OCI-LY1 (cell line): ENCODE measurements at regions not wholly inside any gene's neighbourhood (a gene's known extent, or its start where the extent isn't known, plus 50 kb on each side); places are given as distances from the start of the nearest gene placed in this dataset.

Experiments
- H2AFZ ChIP-seq: fragments of 200-600 bp; sonication (generic), shearing (Covaris generic); 2 replicates; pipeline ENCODE4 v1.6.0; 2014; ENCODE audit warnings: antibody characterized with exemption, mild to moderate bottlenecking, low read length
- H3F3A ChIP-seq: fragments of 200-600 bp; sonication (generic), shearing (Covaris generic); 2 replicates; pipeline ENCODE4 v1.6.0; 2014; ENCODE audit warnings: mild to moderate bottlenecking, antibody characterized with exemption, low read length, moderate library complexity; ENCODE audit not compliant: insufficient read depth
- H3K27ac ChIP-seq: fragments of 200-600 bp; sonication (generic); 2 replicates; pipeline ENCODE4 v1.5.1; 2014; ENCODE audit warnings: low read length, mixed run types, mild to moderate bottlenecking, low read depth; ENCODE audit not compliant: poor library complexity, severe bottlenecking
- H3K27me3 ChIP-seq: fragments of 200-600 bp; sonication (generic); 2 replicates; pipeline ENCODE4 v1.6.0; 2014; ENCODE audit warnings: antibody characterized with exemption, mild to moderate bottlenecking, low read length, moderate library complexity; ENCODE audit not compliant: insufficient read depth
- H3K36me3 ChIP-seq: fragments of 200-600 bp; sonication (generic); 2 replicates; pipeline ENCODE4 v1.6.1; 2014; ENCODE audit warnings: mild to moderate bottlenecking, antibody characterized with exemption, low read length, moderate library complexity, mixed read lengths; ENCODE audit not compliant: insufficient read depth
- H3K4me1 ChIP-seq: fragments of 200-600 bp; sonication (generic); 2 replicates; pipeline ENCODE4 v1.5.1; 2014; ENCODE audit warnings: mild to moderate bottlenecking, low read length, moderate library complexity; ENCODE audit not compliant: insufficient read depth, severe bottlenecking
- H3K4me2 ChIP-seq: fragments of 200-600 bp; sonication (generic), shearing (Covaris generic); 2 replicates; pipeline ENCODE4 v1.6.1; 2014; ENCODE audit warnings: low read length
- H3K4me3 ChIP-seq: fragments of 200-600 bp; sonication (generic); 2 replicates; pipeline ENCODE4 v1.5.1; 2014; ENCODE audit warnings: low read length, low read depth, mild to moderate bottlenecking, mixed read lengths; ENCODE audit not compliant: poor library complexity, severe bottlenecking
- H3K79me2 ChIP-seq: fragments of 200-600 bp; shearing (Covaris generic); 2 replicates; pipeline ENCODE4 v1.6.1; 2016; ENCODE audit warnings: mixed run types, low read length, mixed read lengths; ENCODE audit not compliant: insufficient read depth
- H3K9ac ChIP-seq: fragments of 200-600 bp; sonication (generic), shearing (Covaris generic); 2 replicates; pipeline ENCODE4 v1.6.1; 2014; ENCODE audit warnings: mild to moderate bottlenecking, low read length, mixed read lengths
- H3K9me2 ChIP-seq: fragments of 200-600 bp; sonication (generic), shearing (Covaris generic); 2 replicates; pipeline ENCODE4 v1.6.1; 2014; ENCODE audit warnings: low read depth, mild to moderate bottlenecking, low read length, mixed read lengths
- H3K9me3 ChIP-seq: fragments of 200-600 bp; shearing (Covaris generic); 2 replicates; pipeline ENCODE4 v1.6.1; 2014; ENCODE audit warnings: low read length, mixed read lengths
- H4K20me1 ChIP-seq: fragments of 200-600 bp; sonication (generic), shearing (Covaris generic); 2 replicates; pipeline ENCODE4 v1.6.0; 2016; ENCODE audit warnings: mild to moderate bottlenecking, low read length; ENCODE audit not compliant: insufficient read depth
- EZH2 ChIP-seq: fragments of 200-600 bp; sonication (generic), shearing (Covaris generic); IDR thresholded peaks from 2 replicates; pipeline ENCODE4 v1.8.0; 2017; ENCODE audit warnings: borderline replicate concordance, mixed run types, mild to moderate bottlenecking, antibody characterized with exemption, low read length, moderate library complexity, mixed read lengths
- TF ChIP-seq, protein P1 (sequence below): fragments of 200-600 bp; sonication (generic), shearing (Covaris generic); IDR thresholded peaks from 2 replicates; pipeline ENCODE4 v1.5.1; 2017; ENCODE audit warnings: mild to moderate bottlenecking, antibody characterized with exemption, low read length, moderate library complexity, mixed read lengths

DNA sequence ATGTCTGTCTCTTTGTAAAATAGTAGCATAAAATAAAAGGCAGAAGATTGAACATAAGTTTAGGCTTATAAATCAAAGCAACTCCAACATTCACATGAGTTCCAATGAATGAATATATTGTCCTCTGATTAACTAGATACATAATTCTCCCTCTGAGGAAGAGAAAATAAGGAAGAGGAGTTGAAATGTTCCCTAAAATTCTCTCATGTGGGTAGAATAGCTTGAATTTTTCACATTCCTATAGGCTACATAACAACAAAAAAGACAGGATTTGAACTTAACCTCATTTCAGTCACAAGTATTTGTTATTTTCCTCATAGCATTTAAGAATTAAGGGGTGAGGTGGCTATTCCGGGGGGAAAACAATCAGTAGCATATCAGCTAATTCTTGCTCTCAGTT, 462.4 kb upstream of the NDST4 start:
- Histone ChIP-seq H3F3A (no peaks in the 10 kb centered on the region), H3K4me1 (no peaks in the 10 kb centered on the region), H3K27me3 (no peaks in the 10 kb centered on the region), H3K79me2 (no peaks in the 10 kb centered on the region), H3K4me3 (no peak overlapping the region), H3K9ac (no peak overlapping the region), H3K4me2 (no peak overlapping the region), H3K9me2 (no peaks in the 10 kb centered on the region), H3K27ac (no peak overlapping the region), H3K36me3 (no peaks in the 10 kb centered on the region), H4K20me1 (no peaks in the 10 kb centered on the region), H3K9me3 (no peaks in the 10 kb centered on the region), H2AFZ (no peak overlapping the region)
- TF ChIP-seq, protein P1, sequence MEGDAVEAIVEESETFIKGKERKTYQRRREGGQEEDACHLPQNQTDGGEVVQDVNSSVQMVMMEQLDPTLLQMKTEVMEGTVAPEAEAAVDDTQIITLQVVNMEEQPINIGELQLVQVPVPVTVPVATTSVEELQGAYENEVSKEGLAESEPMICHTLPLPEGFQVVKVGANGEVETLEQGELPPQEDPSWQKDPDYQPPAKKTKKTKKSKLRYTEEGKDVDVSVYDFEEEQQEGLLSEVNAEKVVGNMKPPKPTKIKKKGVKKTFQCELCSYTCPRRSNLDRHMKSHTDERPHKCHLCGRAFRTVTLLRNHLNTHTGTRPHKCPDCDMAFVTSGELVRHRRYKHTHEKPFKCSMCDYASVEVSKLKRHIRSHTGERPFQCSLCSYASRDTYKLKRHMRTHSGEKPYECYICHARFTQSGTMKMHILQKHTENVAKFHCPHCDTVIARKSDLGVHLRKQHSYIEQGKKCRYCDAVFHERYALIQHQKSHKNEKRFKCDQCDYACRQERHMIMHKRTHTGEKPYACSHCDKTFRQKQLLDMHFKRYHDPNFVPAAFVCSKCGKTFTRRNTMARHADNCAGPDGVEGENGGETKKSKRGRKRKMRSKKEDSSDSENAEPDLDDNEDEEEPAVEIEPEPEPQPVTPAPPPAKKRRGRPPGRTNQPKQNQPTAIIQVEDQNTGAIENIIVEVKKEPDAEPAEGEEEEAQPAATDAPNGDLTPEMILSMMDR, result no peak
- no peak for TF ChIP-seq EZH2

DNA sequence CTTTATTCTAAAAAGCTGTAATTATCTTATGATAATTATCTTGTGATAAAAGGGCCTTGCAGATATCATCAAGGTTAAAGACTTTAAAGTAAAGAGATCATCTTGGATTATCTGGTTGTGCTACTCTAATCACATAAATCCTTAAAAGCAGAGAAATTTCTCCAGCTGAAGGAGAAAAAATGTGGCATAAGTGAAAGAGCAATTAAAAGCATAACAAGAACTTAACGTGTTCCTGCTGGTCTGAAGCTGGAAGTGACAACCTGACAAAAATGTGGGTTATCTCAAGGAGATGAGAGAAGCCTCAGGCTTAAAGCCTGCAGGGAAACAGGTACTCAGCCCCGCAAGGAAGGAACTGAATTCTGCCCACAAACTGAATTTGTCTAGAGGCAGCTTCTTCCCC, 449.1 kb upstream of the NDST4 start:
- Histone ChIP-seq H3K9me3 (no peaks in the 10 kb centered on the region), H3K36me3 (no peaks in the 10 kb centered on the region), H3K79me2 (no peaks in the 10 kb centered on the region), H3K9ac (no peak overlapping the region), H3K9me2 (no peaks in the 10 kb centered on the region), H3K4me1 (no peaks in the 10 kb centered on the region), H2AFZ (no peak overlapping the region), H4K20me1 (no peaks in the 10 kb centered on the region), H3K4me2 (no peak overlapping the region), H3K27me3 (no peaks in the 10 kb centered on the region), H3K4me3 (no peak overlapping the region), H3F3A (no peaks in the 10 kb centered on the region), H3K27ac (no peak overlapping the region)
- TF ChIP-seq, protein P1, result no peak
- no peak for TF ChIP-seq EZH2

DNA sequence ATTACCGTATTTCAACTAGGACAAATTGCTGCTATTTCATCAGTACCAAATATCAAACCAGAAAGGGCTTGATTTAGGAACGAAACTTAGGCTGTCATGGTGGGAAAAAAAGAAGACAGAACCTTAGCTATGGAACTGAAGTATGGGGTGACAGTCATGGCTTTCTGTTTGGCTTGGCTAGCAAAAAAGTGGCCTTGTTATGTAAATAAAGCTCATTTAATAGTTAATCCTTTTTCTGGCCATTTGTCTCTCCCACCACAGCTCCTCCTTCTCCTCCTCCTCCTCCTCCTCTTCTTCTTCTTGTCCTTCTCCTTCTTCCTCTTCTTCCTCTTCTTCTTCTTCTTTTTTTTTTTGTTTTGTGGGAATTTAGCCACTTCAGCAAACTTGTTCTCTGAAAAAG, 434.7 kb upstream of the NDST4 start:
- no peaks in the 10 kb centered on the region for H3K79me2 ChIP-seq
- no peak overlapping the region for H3K9ac ChIP-seq
- TF ChIP-seq, protein P1, result no peak
- TF ChIP-seq EZH2, result no peak
- no peaks in the 10 kb centered on the region for H3K36me3 ChIP-seq
- no peaks in the 10 kb centered on the region for H3K9me2 ChIP-seq
- no peaks in the 10 kb centered on the region for H3K27me3 ChIP-seq
- H3K4me3 ChIP-seq, result no peak overlapping the region
- no peaks in the 10 kb centered on the region for H3F3A ChIP-seq
- H3K9me3 ChIP-seq, result no peaks in the 10 kb centered on the region
- H3K4me1 ChIP-seq, result no peaks in the 10 kb centered on the region
- H3K27ac ChIP-seq, result no peak overlapping the region
- H2AFZ ChIP-seq, result no peak overlapping the region
- no peaks in the 10 kb centered on the region for H4K20me1 ChIP-seq
- no peak overlapping the region for H3K4me2 ChIP-seq
